Inflammatory macrophage treated with lipopolysaccharide for 4 hours (primary cell): ENCODE measurements at regions not wholly inside any gene's neighbourhood (a gene's known extent, or its start where the extent isn't known, plus 50 kb on each side); places are given as distances from the start of the nearest gene placed in this dataset.
"Not testable (repeated sequence)": the region's sequence is repeated elsewhere in the genome, so short reads cannot be mapped to it uniquely, and the experiment has no call there.

Experiments used
- DNase-seq: peaks from one replicate; pipeline ENCODE4 v3.0.0-alpha.2; 2020

GRCh38 chr13:97880311-97880675, 73.2 kb upstream of the IPO5 start:
- DNase-seq = no peak

- no peak for DNase-seq
Observed at GRCh38 chr13:97881556-97881955, 71.9 kb upstream of the IPO5 start.

GRCh38 chr13:97883396-97883795, 70.1 kb upstream of the IPO5 start:
- no peak for DNase-seq

GRCh38 chr13:97884707-97885468, 68.6 kb upstream of the IPO5 start:
- no peak for DNase-seq

- DNase-seq = no peak
Observed at GRCh38 chr13:97885641-97886040, 67.8 kb upstream of the IPO5 start.

GRCh38 chr13:97889803-97890202, 63.7 kb upstream of the IPO5 start:
- DNase-seq = no peak

- no peak for DNase-seq
Observed at GRCh38 chr13:97890573-97890972, 62.9 kb upstream of the IPO5 start.

- not testable (repeated sequence) for DNase-seq
Observed at GRCh38 chr13:97891964-97892363, 61.5 kb upstream of the IPO5 start.

GRCh38 chr13:97892717-97893116, 60.8 kb upstream of the IPO5 start:
- no peak for DNase-seq

- DNase-seq = no peak
Observed at GRCh38 chr13:97895383-97895782, 58.1 kb upstream of the IPO5 start.

- DNase-seq = no peak
Observed at GRCh38 chr13:97896446-97896845, 57.0 kb upstream of the IPO5 start.

- DNase-seq = no peak
Observed at GRCh38 chr13:97901716-97902115, 51.8 kb upstream of the IPO5 start.
